WTC11 (cell line): ENCODE measurements at regions not wholly inside any gene's neighbourhood (a gene's known extent, or its start where the extent isn't known, plus 50 kb on each side); places are given as distances from the start of the nearest gene placed in this dataset.

Source experiments
- ATAC-seq: fragments of 200-7000 bp; cut with Tn5 transposase; 2 replicates; pipeline ENCODE4 v1.10.0; 2021; ENCODE audit warnings: mild to moderate bottlenecking, moderate library complexity
- CTCF ChIA-PET: fragments of 300-600 bp; sonication (Branson Sonifier 250); formaldehyde crosslinking; loops from one replicate; lab custom pipeline; 2021; ENCODE audit warnings: antibody characterized with exemption; lab: Charles Lee
- POLR2A ChIA-PET: fragments of 350-600 bp; sonication (Branson Sonifier 250); formaldehyde crosslinking; loops from one replicate; lab custom pipeline; 2021; ENCODE audit warnings: antibody characterized with exemption; lab: Charles Lee
- DNase-seq: peaks from one replicate; pipeline ENCODE4 v3.0.0; 2021; ENCODE audit warnings: low spot score
- H3K27ac Mint-ChIP-seq: 2 replicates; pipeline ENCODE4 v1.8.0; 2021; ENCODE audit warnings: mixed read lengths
- H3K27me3 Mint-ChIP-seq: 2 replicates; pipeline ENCODE4 v1.8.0; 2021; ENCODE audit warnings: low read depth, mild to moderate bottlenecking, moderate library complexity, mixed read lengths
- H3K36me3 Mint-ChIP-seq: 2 replicates; pipeline ENCODE4 v1.8.0; 2021; ENCODE audit warnings: mixed read lengths
- H3K4me1 Mint-ChIP-seq: 2 replicates; pipeline ENCODE4 v1.8.0; 2022; ENCODE audit warnings: mixed read lengths
- H3K4me3 Mint-ChIP-seq: 2 replicates; pipeline ENCODE4 v1.8.0; 2021; ENCODE audit warnings: mild to moderate bottlenecking, moderate library complexity, mixed read lengths
- H3K9me3 Mint-ChIP-seq: 2 replicates; pipeline ENCODE4 v1.8.0; 2021; ENCODE audit warnings: mixed read lengths
- JAZF1 ChIP-seq: fragments of 250-450 bp; sonication (Bioruptor Pico); IDR thresholded peaks from 2 replicates; pipeline ENCODE4 v1.9.0; 2021; ENCODE audit warnings: moderate library complexity, mild to moderate bottlenecking, inconsistent platforms
- JUN ChIP-seq: sonication (generic); formaldehyde crosslinking; IDR thresholded peaks from 2 replicates; pipeline ENCODE4 v1.8.0; 2023; ENCODE audit warnings: mild to moderate bottlenecking, missing genetic modification reagents
- KAT7 ChIP-seq: sonication (generic); formaldehyde crosslinking; IDR thresholded peaks from 2 replicates; pipeline ENCODE4 v1.8.1; 2023; ENCODE audit warnings: missing genetic modification reagents, mild to moderate bottlenecking, borderline replicate concordance
- MLX ChIP-seq: sonication (generic); formaldehyde crosslinking; IDR thresholded peaks from 2 replicates; pipeline ENCODE4 v1.8.1; 2023; ENCODE audit warnings: mild to moderate bottlenecking, missing genetic modification reagents, moderate library complexity
- NFATC4 ChIP-seq: fragments of 250-450 bp; sonication (Bioruptor Pico); IDR thresholded peaks from 2 replicates; pipeline ENCODE4 v1.9.0; 2021; ENCODE audit warnings: mild to moderate bottlenecking
- NR3C1 ChIP-seq: sonication (generic); formaldehyde crosslinking; conservative IDR thresholded peaks from 2 replicates; pipeline ENCODE4 v1.8.1; 2023; ENCODE audit warnings: low read depth, mild to moderate bottlenecking, missing genetic modification reagents
- OVOL2 ChIP-seq: fragments of 250-450 bp; sonication (Bioruptor Pico); IDR thresholded peaks from 2 replicates; pipeline ENCODE4 v1.9.0; 2021; ENCODE audit warnings: mild to moderate bottlenecking, borderline replicate concordance
- ZNF263 ChIP-seq: sonication (generic); formaldehyde crosslinking; IDR thresholded peaks from 2 replicates; pipeline ENCODE4 v1.8.1; 2022; ENCODE audit warnings: low read depth, mild to moderate bottlenecking, moderate library complexity, missing genetic modification reagents
- ZNF423 ChIP-seq: fragments of 250-450 bp; sonication (Bioruptor Pico); IDR thresholded peaks from 2 replicates; pipeline ENCODE4 v2.1.2; 2022; ENCODE audit warnings: mild to moderate bottlenecking, moderate library complexity
- ZNF671 ChIP-seq: fragments of 250-450 bp; sonication (Bioruptor Pico); IDR thresholded peaks from 2 replicates; pipeline ENCODE4 v1.8.0; 2021; ENCODE audit warnings: mild to moderate bottlenecking
- ZSCAN18 ChIP-seq: fragments of 250-450 bp; sonication (Bioruptor Pico); IDR thresholded peaks from 2 replicates; pipeline ENCODE4 v2.1.2; 2022; ENCODE audit warnings: mild to moderate bottlenecking, moderate library complexity
- TF ChIP-seq, protein P1 (sequence below): fragments of 250-450 bp; sonication (Bioruptor Pico); IDR thresholded peaks from 2 replicates; pipeline ENCODE4 v1.9.0; 2021; ENCODE audit warnings: mild to moderate bottlenecking, borderline replicate concordance
- TF ChIP-seq, protein P2 (sequence below): sonication (generic); formaldehyde crosslinking; IDR thresholded peaks from 2 replicates; pipeline ENCODE4 v1.8.0; 2022; ENCODE audit warnings: mild to moderate bottlenecking, missing genetic modification reagents
- TF ChIP-seq, protein P3 (sequence below): sonication (generic); formaldehyde crosslinking; IDR thresholded peaks from 2 replicates; pipeline ENCODE4 v1.8.1; 2022; ENCODE audit warnings: mild to moderate bottlenecking, missing genetic modification reagents, moderate library complexity, borderline replicate concordance
- TF ChIP-seq, protein P4 (sequence below): sonication (generic); formaldehyde crosslinking; IDR thresholded peaks from 2 replicates; pipeline ENCODE4 v1.8.1; 2023; ENCODE audit warnings: mild to moderate bottlenecking, moderate library complexity, missing genetic modification reagents
- TF ChIP-seq, protein P5 (sequence below): sonication (generic); formaldehyde crosslinking; IDR thresholded peaks from 2 replicates; pipeline ENCODE4 v1.8.1; 2023; ENCODE audit warnings: mild to moderate bottlenecking, missing genetic modification reagents, borderline replicate concordance
- TF ChIP-seq, protein P6 (sequence below): sonication (generic); formaldehyde crosslinking; IDR thresholded peaks from 2 replicates; pipeline ENCODE4 v1.8.0; 2022; ENCODE audit warnings: mild to moderate bottlenecking, missing genetic modification reagents

GRCh38 chr14:55772486-55772885, 192.5 kb downstream of the KTN1 start (continued):
- TF ChIP-seq, protein P1, sequence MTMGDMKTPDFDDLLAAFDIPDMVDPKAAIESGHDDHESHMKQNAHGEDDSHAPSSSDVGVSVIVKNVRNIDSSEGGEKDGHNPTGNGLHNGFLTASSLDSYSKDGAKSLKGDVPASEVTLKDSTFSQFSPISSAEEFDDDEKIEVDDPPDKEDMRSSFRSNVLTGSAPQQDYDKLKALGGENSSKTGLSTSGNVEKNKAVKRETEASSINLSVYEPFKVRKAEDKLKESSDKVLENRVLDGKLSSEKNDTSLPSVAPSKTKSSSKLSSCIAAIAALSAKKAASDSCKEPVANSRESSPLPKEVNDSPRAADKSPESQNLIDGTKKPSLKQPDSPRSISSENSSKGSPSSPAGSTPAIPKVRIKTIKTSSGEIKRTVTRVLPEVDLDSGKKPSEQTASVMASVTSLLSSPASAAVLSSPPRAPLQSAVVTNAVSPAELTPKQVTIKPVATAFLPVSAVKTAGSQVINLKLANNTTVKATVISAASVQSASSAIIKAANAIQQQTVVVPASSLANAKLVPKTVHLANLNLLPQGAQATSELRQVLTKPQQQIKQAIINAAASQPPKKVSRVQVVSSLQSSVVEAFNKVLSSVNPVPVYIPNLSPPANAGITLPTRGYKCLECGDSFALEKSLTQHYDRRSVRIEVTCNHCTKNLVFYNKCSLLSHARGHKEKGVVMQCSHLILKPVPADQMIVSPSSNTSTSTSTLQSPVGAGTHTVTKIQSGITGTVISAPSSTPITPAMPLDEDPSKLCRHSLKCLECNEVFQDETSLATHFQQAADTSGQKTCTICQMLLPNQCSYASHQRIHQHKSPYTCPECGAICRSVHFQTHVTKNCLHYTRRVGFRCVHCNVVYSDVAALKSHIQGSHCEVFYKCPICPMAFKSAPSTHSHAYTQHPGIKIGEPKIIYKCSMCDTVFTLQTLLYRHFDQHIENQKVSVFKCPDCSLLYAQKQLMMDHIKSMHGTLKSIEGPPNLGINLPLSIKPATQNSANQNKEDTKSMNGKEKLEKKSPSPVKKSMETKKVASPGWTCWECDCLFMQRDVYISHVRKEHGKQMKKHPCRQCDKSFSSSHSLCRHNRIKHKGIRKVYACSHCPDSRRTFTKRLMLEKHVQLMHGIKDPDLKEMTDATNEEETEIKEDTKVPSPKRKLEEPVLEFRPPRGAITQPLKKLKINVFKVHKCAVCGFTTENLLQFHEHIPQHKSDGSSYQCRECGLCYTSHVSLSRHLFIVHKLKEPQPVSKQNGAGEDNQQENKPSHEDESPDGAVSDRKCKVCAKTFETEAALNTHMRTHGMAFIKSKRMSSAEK (CRISPR knock-in tag) = no peak
- TF ChIP-seq JUN (CRISPR knock-in tag) = no peak
- no peak for TF ChIP-seq MLX
- TF ChIP-seq ZNF263 = no peak
- TF ChIP-seq, protein P2, sequence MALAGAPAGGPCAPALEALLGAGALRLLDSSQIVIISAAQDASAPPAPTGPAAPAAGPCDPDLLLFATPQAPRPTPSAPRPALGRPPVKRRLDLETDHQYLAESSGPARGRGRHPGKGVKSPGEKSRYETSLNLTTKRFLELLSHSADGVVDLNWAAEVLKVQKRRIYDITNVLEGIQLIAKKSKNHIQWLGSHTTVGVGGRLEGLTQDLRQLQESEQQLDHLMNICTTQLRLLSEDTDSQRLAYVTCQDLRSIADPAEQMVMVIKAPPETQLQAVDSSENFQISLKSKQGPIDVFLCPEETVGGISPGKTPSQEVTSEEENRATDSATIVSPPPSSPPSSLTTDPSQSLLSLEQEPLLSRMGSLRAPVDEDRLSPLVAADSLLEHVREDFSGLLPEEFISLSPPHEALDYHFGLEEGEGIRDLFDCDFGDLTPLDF = no peak
- TF ChIP-seq NR3C1 = no peak
- TF ChIP-seq, protein P3, sequence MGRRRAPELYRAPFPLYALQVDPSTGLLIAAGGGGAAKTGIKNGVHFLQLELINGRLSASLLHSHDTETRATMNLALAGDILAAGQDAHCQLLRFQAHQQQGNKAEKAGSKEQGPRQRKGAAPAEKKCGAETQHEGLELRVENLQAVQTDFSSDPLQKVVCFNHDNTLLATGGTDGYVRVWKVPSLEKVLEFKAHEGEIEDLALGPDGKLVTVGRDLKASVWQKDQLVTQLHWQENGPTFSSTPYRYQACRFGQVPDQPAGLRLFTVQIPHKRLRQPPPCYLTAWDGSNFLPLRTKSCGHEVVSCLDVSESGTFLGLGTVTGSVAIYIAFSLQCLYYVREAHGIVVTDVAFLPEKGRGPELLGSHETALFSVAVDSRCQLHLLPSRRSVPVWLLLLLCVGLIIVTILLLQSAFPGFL = no peak
- TF ChIP-seq, protein P4, sequence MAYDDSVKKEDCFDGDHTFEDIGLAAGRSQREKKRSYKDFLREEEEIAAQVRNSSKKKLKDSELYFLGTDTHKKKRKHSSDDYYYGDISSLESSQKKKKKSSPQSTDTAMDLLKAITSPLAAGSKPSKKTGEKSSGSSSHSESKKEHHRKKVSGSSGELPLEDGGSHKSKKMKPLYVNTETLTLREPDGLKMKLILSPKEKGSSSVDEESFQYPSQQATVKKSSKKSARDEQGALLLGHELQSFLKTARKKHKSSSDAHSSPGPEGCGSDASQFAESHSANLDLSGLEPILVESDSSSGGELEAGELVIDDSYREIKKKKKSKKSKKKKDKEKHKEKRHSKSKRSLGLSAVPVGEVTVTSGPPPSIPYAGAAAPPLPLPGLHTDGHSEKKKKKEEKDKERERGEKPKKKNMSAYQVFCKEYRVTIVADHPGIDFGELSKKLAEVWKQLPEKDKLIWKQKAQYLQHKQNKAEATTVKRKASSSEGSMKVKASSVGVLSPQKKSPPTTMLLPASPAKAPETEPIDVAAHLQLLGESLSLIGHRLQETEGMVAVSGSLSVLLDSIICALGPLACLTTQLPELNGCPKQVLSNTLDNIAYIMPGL = no peak
- TF ChIP-seq ZNF671 (CRISPR knock-in tag) = no peak
- TF ChIP-seq, all 79 proteins: peak for 0

DNA sequence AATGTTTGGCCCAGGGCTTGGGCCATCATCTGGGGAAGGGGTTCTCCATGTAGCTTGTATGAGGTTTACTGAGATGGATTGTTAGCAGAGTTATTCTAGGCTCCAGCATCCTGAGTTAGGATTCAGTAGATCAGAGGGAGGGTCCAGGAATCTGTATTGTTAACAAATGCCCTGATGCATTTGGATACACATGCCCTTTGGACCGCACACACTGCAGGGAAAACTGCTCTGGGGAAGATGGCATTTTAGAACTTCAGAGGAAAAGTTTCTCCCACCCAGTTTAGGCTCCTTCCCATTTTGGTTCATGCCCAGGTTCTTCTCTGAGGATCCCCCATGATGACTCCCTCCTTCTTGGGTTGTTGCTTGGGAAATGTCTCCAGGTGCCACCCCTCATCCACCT, 193.3 kb downstream of the KTN1 start:
- ATAC-seq (no peak), DNase-seq (no peak)
- ChIA-PET POLR2A (no interaction called here), CTCF (no interaction called here)
- no peak overlapping the region for H3K4me3 Mint-ChIP-seq
- H3K27ac Mint-ChIP-seq = no peak overlapping the region
- H3K4me1 Mint-ChIP-seq = no peaks in the 10 kb centered on the region
- peaks cover 2% of the 10 kb centered on the region for H3K9me3 Mint-ChIP-seq
- H3K36me3 Mint-ChIP-seq = no peaks in the 10 kb centered on the region
- no peak for TF ChIP-seq ZSCAN18 (CRISPR knock-in tag)
- no peak for TF ChIP-seq JAZF1 (CRISPR knock-in tag)
- no peaks in the 10 kb centered on the region; the same call in 1 of the 2 replicates for H3K27me3 Mint-ChIP-seq

GRCh38 chr14:55773984-55774545, 194.1 kb downstream of the KTN1 start:
- CTCF ChIA-PET = no interaction called here
- no peak for ATAC-seq
- Mint-ChIP-seq H3K27me3 (no peaks in the 10 kb centered on the region; the same call in 1 of the 2 replicates), H3K27ac (no peak overlapping the region), H3K9me3 (no peaks in the 10 kb centered on the region), H3K4me3 (no peak overlapping the region), H3K36me3 (no peaks in the 10 kb centered on the region), H3K4me1 (no peaks in the 10 kb centered on the region)
- POLR2A ChIA-PET = no interaction called here
- no peak for DNase-seq
- TF ChIP-seq OVOL2 (CRISPR knock-in tag) (no peak), ZNF423 (CRISPR knock-in tag) (no peak), ZNF263 (no peak), NFATC4 (no peak), KAT7 (no peak)
- TF ChIP-seq, protein P5, sequence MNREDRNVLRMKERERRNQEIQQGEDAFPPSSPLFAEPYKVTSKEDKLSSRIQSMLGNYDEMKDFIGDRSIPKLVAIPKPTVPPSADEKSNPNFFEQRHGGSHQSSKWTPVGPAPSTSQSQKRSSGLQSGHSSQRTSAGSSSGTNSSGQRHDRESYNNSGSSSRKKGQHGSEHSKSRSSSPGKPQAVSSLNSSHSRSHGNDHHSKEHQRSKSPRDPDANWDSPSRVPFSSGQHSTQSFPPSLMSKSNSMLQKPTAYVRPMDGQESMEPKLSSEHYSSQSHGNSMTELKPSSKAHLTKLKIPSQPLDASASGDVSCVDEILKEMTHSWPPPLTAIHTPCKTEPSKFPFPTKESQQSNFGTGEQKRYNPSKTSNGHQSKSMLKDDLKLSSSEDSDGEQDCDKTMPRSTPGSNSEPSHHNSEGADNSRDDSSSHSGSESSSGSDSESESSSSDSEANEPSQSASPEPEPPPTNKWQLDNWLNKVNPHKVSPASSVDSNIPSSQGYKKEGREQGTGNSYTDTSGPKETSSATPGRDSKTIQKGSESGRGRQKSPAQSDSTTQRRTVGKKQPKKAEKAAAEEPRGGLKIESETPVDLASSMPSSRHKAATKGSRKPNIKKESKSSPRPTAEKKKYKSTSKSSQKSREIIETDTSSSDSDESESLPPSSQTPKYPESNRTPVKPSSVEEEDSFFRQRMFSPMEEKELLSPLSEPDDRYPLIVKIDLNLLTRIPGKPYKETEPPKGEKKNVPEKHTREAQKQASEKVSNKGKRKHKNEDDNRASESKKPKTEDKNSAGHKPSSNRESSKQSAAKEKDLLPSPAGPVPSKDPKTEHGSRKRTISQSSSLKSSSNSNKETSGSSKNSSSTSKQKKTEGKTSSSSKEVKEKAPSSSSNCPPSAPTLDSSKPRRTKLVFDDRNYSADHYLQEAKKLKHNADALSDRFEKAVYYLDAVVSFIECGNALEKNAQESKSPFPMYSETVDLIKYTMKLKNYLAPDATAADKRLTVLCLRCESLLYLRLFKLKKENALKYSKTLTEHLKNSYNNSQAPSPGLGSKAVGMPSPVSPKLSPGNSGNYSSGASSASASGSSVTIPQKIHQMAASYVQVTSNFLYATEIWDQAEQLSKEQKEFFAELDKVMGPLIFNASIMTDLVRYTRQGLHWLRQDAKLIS = no peak
- TF ChIP-seq, protein P6, sequence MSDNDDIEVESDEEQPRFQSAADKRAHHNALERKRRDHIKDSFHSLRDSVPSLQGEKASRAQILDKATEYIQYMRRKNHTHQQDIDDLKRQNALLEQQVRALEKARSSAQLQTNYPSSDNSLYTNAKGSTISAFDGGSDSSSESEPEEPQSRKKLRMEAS (CRISPR knock-in tag) = no peak
- TF ChIP-seq, protein P2 = no peak
